NT2/D1 (cell line): ENCODE measurements at regions not wholly inside any gene's neighbourhood (a gene's known extent, or its start where the extent isn't known, plus 50 kb on each side); places are given as distances from the start of the nearest gene placed in this dataset.

Experiments
- SUZ12 ChIP-seq: IDR thresholded peaks from 2 replicates; pipeline ENCODE4 v1.6.1; 2011; ENCODE audit not compliant: insufficient read length, insufficient read depth; ENCODE audit errors: extremely low read depth
- YY1 ChIP-seq: IDR thresholded peaks from 2 replicates; pipeline ENCODE4 v1.6.1; 2011; ENCODE audit not compliant: insufficient read length, insufficient read depth

DNA sequence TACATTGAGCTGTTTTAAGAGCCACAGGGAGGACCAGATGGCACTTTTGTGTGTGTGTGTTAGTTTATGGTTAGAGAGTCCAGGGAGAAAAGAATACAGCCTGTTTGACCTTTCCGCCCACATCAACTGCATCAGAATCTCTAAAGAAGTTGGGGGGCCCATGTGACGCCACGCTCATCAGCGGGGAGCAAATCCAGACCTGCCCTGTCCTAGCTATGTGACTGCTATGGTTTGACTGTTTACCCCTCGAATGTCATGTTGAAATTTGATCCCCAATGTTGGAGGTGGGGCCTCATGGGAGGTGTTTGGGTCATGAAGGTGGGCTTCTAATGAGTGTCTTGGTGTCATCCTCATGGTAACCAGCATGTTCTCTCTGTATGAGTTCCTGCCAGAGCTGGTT, 128.0 kb downstream of the ADRA2A start:
- TF ChIP-seq SUZ12 (no peak), YY1 (no peak)
